Activated T-helper 9 cell treated with anti-CD3 and anti-CD28 coated beads, Interleukin-2, amount 50 U/mL, for 16 hours (primary cell): ENCODE measurements at regions not wholly inside any gene's neighbourhood (a gene's known extent, or its start where the extent isn't known, plus 50 kb on each side); places are given as distances from the start of the nearest gene placed in this dataset.
"Not testable (repeated sequence)": the region's sequence is repeated elsewhere in the genome, so short reads cannot be mapped to it uniquely, and the experiment has no call there.

Experiments
- DNase-seq: peaks from one replicate; pipeline ENCODE4 v3.0.0-alpha.2; 2020; ENCODE audit warnings: low read depth

DNA sequence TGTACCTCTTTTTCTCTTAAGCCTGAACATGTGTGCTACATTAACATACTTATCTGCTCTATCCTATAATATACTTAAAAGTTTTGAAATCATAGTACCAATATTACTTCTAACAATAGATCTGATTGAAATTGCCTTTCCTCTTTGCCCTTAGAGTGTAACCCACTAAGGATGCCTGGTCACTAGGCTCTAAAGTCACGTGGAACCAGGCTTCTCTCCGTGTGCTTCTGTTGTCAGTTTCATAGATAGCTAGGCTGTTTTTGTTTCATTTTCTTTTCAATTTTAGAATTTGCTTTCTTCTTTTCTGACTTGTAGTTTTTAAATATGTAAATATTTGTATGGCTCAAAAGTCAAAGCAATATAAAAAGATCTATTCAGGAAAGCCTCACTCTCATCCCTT, 100.5 kb upstream of the PZP start:
- not testable (repeated sequence) for DNase-seq

DNA sequence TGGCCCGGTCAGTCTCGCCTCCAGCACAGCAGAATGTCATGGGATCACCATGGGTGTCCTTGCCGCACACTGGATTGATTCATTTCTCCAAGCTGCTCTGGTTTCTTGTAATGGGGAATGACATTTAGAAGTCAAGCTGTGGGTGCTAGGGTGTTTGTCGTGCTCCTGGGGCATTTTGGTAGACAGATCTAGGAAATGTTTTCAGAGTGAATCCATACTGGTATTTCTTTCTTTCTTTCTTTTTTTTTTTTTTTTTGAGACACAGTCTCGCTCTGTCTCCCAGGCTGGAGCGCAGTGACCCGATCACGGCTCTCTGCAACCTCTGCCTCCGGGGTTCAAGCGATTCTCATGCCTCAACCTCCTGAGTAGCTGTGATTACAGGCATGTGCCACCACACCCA, 100.0 kb upstream of the PZP start:
- not testable (repeated sequence) for DNase-seq

DNA sequence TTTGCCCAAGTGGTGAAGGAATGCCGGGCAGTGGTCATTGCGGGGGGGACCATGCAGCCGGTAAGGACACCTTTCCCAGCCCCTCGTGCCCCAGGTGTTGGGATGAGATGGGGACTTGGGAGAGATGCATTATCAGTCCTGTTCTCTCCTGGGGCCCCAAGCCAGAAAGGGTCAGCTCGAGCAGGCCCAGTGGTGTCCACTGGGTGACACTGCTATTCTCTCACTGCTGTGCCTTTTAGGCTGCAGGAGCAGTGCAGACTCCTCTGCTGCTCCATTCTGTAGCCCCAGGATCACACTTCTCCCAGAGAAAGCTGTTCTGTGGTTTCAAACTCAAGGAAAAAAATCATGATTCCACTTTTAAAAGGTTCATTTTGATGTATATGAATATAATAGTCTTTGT, 99.1 kb upstream of the PZP start:
- DNase-seq = not testable (repeated sequence)

DNA sequence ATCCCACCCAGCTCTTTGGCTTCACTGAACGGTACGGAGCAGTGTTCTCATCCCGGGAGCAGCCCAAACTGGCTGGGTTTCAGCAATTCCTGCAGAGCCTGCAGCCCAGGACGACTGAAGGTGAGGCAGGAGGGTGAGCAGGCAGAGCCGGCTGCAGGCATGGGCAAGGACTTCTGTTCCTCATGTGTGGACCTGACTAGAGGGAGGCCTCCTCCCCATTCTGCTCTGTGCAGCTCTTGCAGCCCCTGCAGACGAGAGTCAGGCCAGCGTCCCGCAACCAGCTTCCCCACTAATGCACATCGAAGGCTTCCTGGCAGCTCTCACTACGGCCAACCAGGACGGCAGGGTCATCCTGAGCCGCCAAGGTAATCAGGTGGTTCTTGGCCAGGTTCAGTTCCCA, 97.8 kb upstream of the PZP start:
- not testable (repeated sequence) for DNase-seq

DNA sequence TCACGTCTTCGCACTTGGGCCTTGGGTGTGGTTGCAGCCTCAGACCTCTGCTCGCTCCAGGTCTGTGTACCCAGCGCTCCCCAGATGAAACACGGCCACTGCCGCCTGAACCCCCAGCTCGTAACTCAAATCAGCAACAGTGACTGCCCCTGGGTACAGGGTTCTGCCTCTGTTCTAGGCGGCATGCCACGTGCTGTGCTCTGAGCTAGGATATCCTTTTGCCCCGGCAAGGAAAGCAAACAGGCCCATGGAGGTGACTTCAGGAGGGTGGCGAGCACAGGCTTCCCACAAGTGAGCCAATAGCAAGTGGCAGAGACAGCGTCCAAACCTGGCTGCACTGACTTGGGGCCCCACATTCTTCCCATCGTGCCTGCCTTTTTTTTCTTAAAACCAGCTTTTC, 96.3 kb upstream of the PZP start:
- DNase-seq = not testable (repeated sequence)

DNA sequence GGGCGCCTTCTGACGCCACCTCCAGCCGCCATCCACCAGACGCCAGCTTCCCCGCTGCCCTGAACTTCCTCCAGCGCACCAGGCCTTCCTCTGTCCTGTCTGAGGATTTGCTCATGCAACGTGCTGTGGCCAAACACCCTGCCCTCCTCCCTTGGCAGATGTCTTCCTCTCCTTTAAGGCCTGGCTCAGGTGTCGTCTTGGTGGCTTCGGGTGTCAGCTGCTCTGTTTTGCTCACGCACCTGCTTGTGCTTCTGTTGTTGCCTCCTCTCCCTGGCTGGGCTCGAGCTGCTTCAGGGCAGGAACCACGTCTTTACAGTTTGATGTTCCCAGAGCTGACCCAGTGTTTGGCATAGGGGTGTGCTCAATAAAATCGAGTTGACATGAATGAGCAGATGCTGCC, 87.7 kb upstream of the PZP start:
- DNase-seq = not testable (repeated sequence)

GRCh38 chr12:9294072-9294620, 86.0 kb upstream of the PZP start:
- DNase-seq = not testable (repeated sequence)

DNA sequence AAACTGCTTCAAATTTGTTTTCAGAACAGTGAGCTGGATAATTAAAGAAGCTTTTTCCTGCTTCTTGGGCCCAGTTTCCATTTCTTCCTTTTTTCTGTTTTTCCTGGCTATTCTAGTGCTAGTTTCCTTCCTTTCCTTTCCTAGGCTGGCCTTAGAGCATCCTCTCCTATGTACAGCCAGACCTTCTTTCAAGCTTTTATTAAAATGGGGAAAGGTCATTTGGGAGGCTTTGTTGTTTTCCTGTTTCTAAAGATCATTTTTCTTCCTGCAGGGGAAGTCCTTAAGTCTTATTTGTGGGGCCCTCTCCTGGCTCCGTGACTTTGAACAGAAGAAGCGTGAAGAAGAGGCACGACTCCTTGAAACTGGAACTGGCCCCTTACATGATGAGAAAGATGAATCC, 85.2 kb upstream of the PZP start:
- not testable (repeated sequence) for DNase-seq

GRCh38 chr12:9289984-9290383, 81.8 kb upstream of the PZP start:
- not testable (repeated sequence) for DNase-seq

DNA sequence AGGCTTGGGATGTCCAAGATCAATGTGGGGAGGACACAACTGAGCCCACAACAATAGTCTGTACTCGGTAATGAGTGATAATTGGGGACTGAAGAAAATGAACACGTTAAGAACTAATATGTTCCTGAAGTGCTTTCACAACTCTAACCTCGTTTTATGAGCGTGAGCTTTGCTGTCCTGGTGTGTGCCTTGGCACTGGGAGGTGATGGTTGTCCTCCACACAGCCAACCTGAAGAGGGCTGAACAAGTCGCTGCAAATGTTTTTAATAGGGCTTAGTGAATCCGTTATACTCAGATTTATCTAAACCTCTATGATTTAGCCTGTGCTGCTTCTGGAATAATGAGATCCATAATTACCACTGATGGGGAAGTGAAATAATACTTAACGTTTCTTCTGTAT, 76.5 kb upstream of the PZP start:
- not testable (repeated sequence) for DNase-seq

DNA sequence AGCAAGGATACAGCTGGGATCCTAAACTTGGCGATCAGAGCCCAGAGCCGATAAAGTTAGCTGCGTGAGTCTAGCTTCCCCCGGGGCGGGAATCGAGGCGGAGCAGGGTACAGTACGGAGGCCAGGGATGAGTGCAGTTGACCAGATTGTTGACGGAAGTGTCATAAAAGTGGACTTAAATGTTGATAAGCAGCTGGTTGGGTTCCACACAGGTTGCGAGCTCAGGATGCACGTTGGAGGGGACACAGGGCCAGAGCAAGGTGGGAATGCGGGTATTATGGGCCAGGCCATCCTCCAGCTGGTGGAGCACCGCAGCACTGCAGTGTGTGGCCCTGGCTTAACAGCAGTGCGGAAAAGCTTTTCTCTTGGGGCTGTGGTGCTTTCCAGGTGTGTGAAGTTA, 76.0 kb upstream of the PZP start:
- not testable (repeated sequence) for DNase-seq

DNA sequence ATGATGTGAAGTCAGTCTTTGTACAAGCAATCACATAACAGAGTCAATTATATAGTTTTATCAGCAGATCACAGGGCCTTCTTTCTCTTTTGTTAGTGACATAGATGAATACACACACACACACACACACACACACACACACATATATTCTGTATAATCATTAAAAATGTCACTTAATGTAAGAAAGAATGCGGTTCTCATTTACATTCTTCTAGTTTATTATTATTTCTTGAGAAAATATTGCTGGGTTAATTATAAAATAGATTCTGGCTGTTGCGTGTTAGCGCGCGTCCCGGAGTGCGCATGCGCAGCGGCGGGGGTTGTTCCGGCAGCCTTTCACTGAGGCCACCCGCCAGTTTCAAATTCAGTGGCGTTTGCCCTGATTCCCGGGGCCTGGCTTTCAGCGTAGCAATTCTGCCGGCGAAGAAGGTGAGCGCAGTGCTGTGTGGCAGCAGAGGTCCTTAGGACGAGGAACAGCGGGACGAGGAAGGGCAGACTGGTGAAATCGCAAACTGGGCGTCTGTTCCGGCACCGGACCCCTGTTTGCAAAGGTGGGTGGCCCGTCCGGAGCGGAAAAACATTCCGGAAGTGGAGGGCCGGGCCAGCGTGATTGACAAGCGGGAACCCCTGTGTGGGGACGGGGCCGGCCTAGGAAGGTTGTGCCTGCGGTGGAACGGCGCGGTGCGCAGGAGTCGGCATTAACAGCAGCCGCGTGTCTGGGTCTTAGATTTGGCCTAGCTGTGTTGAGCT, 75.3 kb upstream of the PZP start:
- peak; percentile 64 for DNase-seq

GRCh38 chr12:9276990-9277389, 68.8 kb upstream of the PZP start:
- DNase-seq = no peak

DNA sequence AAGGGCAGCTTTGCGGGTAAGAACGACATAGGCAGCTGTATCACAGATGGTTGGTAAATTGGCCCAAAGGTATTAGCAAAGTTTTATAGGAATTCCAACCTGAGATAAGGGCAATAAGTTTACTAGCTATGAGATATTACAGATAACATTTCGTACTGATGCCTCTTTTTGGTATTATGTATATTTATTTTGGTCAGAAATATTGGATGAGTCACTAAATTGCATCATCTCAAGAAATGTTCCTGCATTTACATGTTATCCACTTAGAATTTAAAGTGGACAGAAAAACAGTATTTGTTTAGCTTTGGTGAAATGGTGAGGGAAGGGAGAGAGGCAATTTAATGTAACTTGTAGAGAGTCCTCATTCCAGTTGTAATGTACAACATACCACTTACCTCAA, 65.1 kb upstream of the PZP start:
- DNase-seq = no peak

DNA sequence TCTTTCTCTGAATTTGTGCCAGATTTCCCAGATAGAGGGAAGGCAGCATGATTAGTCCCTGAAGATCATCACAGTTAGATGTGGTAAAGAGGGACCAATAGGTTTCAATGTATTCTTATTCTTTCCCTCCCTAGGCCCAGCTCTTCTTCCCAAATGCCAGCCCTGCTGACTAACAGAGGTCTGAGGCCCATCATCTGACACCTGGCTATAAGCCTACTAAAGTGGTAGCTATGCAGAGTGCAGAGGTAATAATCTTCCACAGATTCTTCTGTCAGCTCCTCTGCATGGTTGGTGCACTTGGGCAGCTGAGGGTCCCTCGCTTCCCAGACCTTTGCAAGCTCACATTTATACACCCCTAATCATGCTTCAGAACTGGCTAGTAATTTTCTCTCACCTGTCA, 63.7 kb upstream of the PZP start:
- no peak for DNase-seq

DNA sequence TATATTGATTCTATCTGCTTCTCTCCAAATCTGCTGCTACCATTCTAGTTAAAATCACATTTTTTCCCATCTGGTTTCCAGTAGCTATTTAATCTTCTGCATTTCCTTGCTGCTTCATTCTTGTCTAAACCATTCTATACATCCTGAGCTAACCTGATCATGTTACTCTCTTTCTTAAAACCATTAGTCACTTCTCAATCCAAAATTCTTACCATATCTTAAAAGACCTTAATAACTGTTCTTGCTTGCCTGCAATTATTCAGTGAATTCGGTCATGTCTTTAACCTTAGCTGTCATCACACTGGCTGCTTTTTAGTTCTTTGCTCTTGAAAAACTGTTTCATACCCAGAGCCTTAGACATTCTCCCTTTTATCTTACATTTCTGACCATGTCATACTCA, 56.4 kb upstream of the PZP start:
- DNase-seq = no peak

- no peak for DNase-seq
Measured at GRCh38 chr12:9260931-9261330, 52.7 kb upstream of the PZP start.

- DNase-seq = no peak
Measured at GRCh38 chr12:9258676-9259075, 50.5 kb upstream of the PZP start.
